Testis (tissue), 2 donors: ENCODE measurements at regions not wholly inside any gene's neighbourhood (a gene's known extent, or its start where the extent isn't known, plus 50 kb on each side); places are given as distances from the start of the nearest gene placed in this dataset.

Experiments
- DNase-seq: peaks from one replicate; pipeline ENCODE4 v3.0.0-alpha.2; 2019
- H3K27ac ChIP-seq, 2 donors: fragments of 200-600 bp; sonication (generic); one replicate each; pipeline ENCODE4 v1.5.1; 2019
- H3K27me3 ChIP-seq: fragments of 200-600 bp; sonication (generic); one replicate; pipeline ENCODE4 v1.5.1; 2019
- H3K36me3 ChIP-seq: fragments of 200-600 bp; sonication (generic); one replicate; pipeline ENCODE4 v1.5.1; 2017; ENCODE audit warnings: low read depth; ENCODE audit errors: missing control alignments
- H3K4me1 ChIP-seq: fragments of 200-600 bp; sonication (generic); one replicate; pipeline ENCODE4 v1.5.1; 2019
- H3K4me3 ChIP-seq, 2 donors: fragments of 200-600 bp; sonication (generic); one replicate each; pipeline ENCODE4 v1.5.1; 2017 to 2019
- H3K9me3 ChIP-seq: fragments of 200-600 bp; sonication (generic); one replicate; pipeline ENCODE4 v1.5.1; 2017
- POLR2A ChIP-seq: fragments of 450-650 bp; IDR thresholded peaks from one replicate; pipeline ENCODE4 v1.6.1; 2017; ENCODE audit warnings: antibody characterized with exemption, mild to moderate bottlenecking, moderate library complexity
- WGBS, 2 donors: methylation state at CpG; one replicate each; pipeline ENCODE4 v1.1.5; 2018; 5-methylcytosine and 5-hydroxymethylcytosine counted together
- intact Hi-C: fragments of 100-400 bp; cut with DNase I; formaldehyde crosslinking; loops from one replicate; pipeline ENCODE4 v1.15.1; 2023; ENCODE audit warnings: low total_unique reads
- TF ChIP-seq, protein P1 (sequence below), 3 experiments: fragments of 450-650 bp in 2 of 3; fragments of 200-600 bp in 1 of 3; sonication (generic) in 1 of 3; IDR thresholded peaks; one replicate each; pipeline ENCODE4 v1.5.1; 2016 to 2019; ENCODE audit warnings: antibody characterized with exemption in 3 of 3, mild to moderate bottlenecking in 2 of 3, moderate library complexity in 1 of 3

- intact Hi-C loops: no loop called here
These were observed 112.5 kb downstream of the KCNF1 start for GRCh38 chr2:11024259-11024645.

DNA sequence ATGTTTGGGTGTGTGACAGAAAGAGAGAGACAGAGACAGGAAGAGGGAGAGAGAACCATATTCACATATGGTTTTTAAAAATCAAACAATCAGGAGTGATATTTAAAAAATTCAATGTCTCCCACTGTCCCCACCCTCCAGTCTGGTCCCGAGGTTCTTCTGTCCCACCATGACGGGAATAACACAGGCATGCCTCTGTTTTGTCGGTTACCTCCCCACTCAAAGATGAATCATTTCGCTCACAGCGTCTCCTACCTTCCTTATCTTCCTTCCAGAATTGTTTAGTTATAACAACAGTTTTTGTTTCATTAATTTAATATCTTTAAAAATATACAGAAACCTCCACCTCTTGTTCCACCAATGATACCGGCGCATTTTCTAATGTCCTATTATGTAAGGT is 113.0 kb downstream of the KCNF1 start:
- Histone ChIP-seq H3K27ac (no peak overlapping the region), H3K36me3 (no peaks in the 10 kb centered on the region), H3K27me3 (no peaks in the 10 kb centered on the region), H3K4me3 (no peak overlapping the region), H3K9me3 (no peaks in the 10 kb centered on the region), H3K4me1 (no peaks in the 10 kb centered on the region)
- intact Hi-C loops: no loop called here
- 54 to 70% methylated on average over 7 of the region's 7 CpGs for WGBS, 2 donors
- TF ChIP-seq, protein P1, sequence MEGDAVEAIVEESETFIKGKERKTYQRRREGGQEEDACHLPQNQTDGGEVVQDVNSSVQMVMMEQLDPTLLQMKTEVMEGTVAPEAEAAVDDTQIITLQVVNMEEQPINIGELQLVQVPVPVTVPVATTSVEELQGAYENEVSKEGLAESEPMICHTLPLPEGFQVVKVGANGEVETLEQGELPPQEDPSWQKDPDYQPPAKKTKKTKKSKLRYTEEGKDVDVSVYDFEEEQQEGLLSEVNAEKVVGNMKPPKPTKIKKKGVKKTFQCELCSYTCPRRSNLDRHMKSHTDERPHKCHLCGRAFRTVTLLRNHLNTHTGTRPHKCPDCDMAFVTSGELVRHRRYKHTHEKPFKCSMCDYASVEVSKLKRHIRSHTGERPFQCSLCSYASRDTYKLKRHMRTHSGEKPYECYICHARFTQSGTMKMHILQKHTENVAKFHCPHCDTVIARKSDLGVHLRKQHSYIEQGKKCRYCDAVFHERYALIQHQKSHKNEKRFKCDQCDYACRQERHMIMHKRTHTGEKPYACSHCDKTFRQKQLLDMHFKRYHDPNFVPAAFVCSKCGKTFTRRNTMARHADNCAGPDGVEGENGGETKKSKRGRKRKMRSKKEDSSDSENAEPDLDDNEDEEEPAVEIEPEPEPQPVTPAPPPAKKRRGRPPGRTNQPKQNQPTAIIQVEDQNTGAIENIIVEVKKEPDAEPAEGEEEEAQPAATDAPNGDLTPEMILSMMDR (IDR thresholded peaks at IDR 0.05): no peak
- TF ChIP-seq POLR2A: no peak
- no peak for DNase-seq

More at GRCh38 chr2:11024259-11024645, 112.5 kb downstream of the KCNF1 start:
- Histone ChIP-seq H3K27me3 (no peaks in the 10 kb centered on the region), H3K36me3 (no peaks in the 10 kb centered on the region), H3K4me1 (no peaks in the 10 kb centered on the region), H3K9me3 (no peaks in the 10 kb centered on the region), H3K27ac (no peak overlapping the region), H3K4me3 (no peak overlapping the region)
- TF ChIP-seq, protein P1 (IDR thresholded peaks at IDR 0.05): no peak
- TF ChIP-seq POLR2A: no peak
- WGBS, 2 donors: 25 to 32% methylated on average over 14 of the region's 14 CpGs
- peak; percentile 25 for DNase-seq

GRCh38 chr2:11026286-11026921 is 114.7 kb downstream of the KCNF1 start:
- TF ChIP-seq POLR2A: no peak
- TF ChIP-seq, protein P1 (IDR thresholded peaks at IDR 0.05): no peak
- H3K4me1 ChIP-seq: no peaks in the 10 kb centered on the region
- no peak overlapping the region for H3K27ac ChIP-seq
- intact Hi-C loops: no loop called here
- no peak overlapping the region for H3K4me3 ChIP-seq
- no peak for DNase-seq
- no peaks in the 10 kb centered on the region for H3K27me3 ChIP-seq
- WGBS, 2 donors: 97 to 98% methylated on average over 11 to 15 of the region's 15 CpGs
- H3K9me3 ChIP-seq: no peaks in the 10 kb centered on the region
- no peaks in the 10 kb centered on the region for H3K36me3 ChIP-seq

DNA sequence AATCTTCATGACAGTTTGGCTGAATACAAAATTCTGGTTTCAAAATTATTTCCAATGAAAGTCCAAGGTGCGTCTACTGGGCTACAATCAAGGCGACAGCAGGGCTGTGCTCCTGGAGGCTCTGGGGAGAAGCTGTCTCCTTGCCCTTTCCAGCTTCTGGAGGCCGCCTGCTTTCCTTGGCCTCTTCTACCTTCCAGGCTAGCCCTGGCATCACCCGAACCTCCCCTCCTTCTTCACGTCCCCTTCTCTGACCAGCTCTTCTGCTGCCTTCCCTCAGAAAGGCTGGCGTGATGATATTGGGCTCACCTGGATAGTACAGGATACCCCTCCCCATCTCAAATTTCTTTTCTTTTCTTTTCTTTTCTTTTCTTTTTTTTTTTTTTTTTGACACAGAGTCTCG is 115.5 kb downstream of the KCNF1 start:
- no peak overlapping the region for H3K27ac ChIP-seq
- intact Hi-C loops: no loop called here
- no peak for DNase-seq
- no peaks in the 10 kb centered on the region for H3K9me3 ChIP-seq
- no peak overlapping the region for H3K4me3 ChIP-seq
- TF ChIP-seq, protein P1 (IDR thresholded peaks at IDR 0.05): no peak
- no peak for TF ChIP-seq POLR2A
- 91 to 94% methylated on average over 7 of the region's 7 CpGs for WGBS, 2 donors
- H3K36me3 ChIP-seq: no peaks in the 10 kb centered on the region
- H3K4me1 ChIP-seq: no peaks in the 10 kb centered on the region
- H3K27me3 ChIP-seq: no peaks in the 10 kb centered on the region

GRCh38 chr2:11028407-11028916 is 116.7 kb downstream of the KCNF1 start:
- Histone ChIP-seq H3K36me3 (no peaks in the 10 kb centered on the region), H3K9me3 (no peaks in the 10 kb centered on the region), H3K27me3 (no peaks in the 10 kb centered on the region), H3K4me3 (no peak overlapping the region), H3K4me1 (no peaks in the 10 kb centered on the region), H3K27ac (no peak overlapping the region)
- DNase-seq: no peak
- no peak for TF ChIP-seq POLR2A
- TF ChIP-seq, protein P1 (IDR thresholded peaks at IDR 0.05): no peak
- 87 to 100% methylated on average over 2 to 5 of the region's 5 CpGs for WGBS, 2 donors
- intact Hi-C loops: no loop called here
